ENCODE measurements at regions not wholly inside any gene's neighbourhood (a gene's known extent, or its start where the extent isn't known, plus 50 kb on each side); places are given as distances from the start of the nearest gene placed in this dataset.

- no peak overlapping the region for H3K4me3 ChIP-seq
- H3K36me3 ChIP-seq, result no peaks in the 10 kb centered on the region
- no peak for ATAC-seq
- no peak for DNase-seq
- no peak overlapping the region for H3K27ac ChIP-seq
- TF ChIP-seq CTCF (IDR thresholded peaks at IDR 0.05), result no peak
- H3K27me3 ChIP-seq, result no peaks in the 10 kb centered on the region
- peaks cover 6% of the 10 kb centered on the region for H3K9me3 ChIP-seq
- intact Hi-C loops (cut with DNase I), result no loop called here
- H3K4me1 ChIP-seq, result no peaks in the 10 kb centered on the region
Measured at GRCh38 chr2:228532233-228532632, 350.7 kb upstream of the SPHKAP start.

- Histone ChIP-seq H3K36me3 (no peaks in the 10 kb centered on the region), H3K4me1 (no peaks in the 10 kb centered on the region), H3K4me3 (no peak overlapping the region), H3K27me3 (no peaks in the 10 kb centered on the region), H3K9me3 (peaks cover 5% of the 10 kb centered on the region), H3K27ac (no peak overlapping the region)
- intact Hi-C loops (cut with DNase I), result no loop called here
- ATAC-seq (no peak), DNase-seq (no peak)
- TF ChIP-seq CTCF (IDR thresholded peaks at IDR 0.05), result no peak
Measured at GRCh38 chr2:228527197-228527881, 345.9 kb upstream of the SPHKAP start.

- Histone ChIP-seq H3K27me3 (no peaks in the 10 kb centered on the region), H3K4me1 (no peaks in the 10 kb centered on the region), H3K27ac (no peak overlapping the region), H3K4me3 (no peak overlapping the region), H3K9me3 (peaks cover 6% of the 10 kb centered on the region), H3K36me3 (no peaks in the 10 kb centered on the region)
- DNase-seq (no peak), ATAC-seq (no peak)
- intact Hi-C loops (cut with DNase I), result no loop called here
- no peak for TF ChIP-seq CTCF (IDR thresholded peaks at IDR 0.05)
Measured at GRCh38 chr2:228526687-228527086, 345.2 kb upstream of the SPHKAP start.

- Histone ChIP-seq H3K4me3 (no peak overlapping the region), H3K36me3 (no peaks in the 10 kb centered on the region), H3K9me3 (peaks cover 6% of the 10 kb centered on the region), H3K4me1 (no peaks in the 10 kb centered on the region), H3K27ac (no peak overlapping the region), H3K27me3 (no peaks in the 10 kb centered on the region)
- intact Hi-C loops (cut with DNase I), result no loop called here
- DNase-seq (no peak), ATAC-seq (no peak)
- TF ChIP-seq CTCF (IDR thresholded peaks at IDR 0.05), result no peak
Measured at GRCh38 chr2:228522977-228523376, 341.5 kb upstream of the SPHKAP start.

- no peak overlapping the region for H3K4me3 ChIP-seq
- no peaks in the 10 kb centered on the region for H3K27me3 ChIP-seq
- no peak for ATAC-seq
- H3K27ac ChIP-seq, result no peak overlapping the region
- peaks cover 6% of the 10 kb centered on the region for H3K9me3 ChIP-seq
- no peaks in the 10 kb centered on the region for H3K36me3 ChIP-seq
- DNase-seq, result no peak
- no peaks in the 10 kb centered on the region for H3K4me1 ChIP-seq
- no peak for TF ChIP-seq CTCF (IDR thresholded peaks at IDR 0.05)
- intact Hi-C loops (cut with DNase I), result no loop called here
Measured at GRCh38 chr2:228522276-228522675, 340.8 kb upstream of the SPHKAP start.

- no peaks in the 10 kb centered on the region for H3K4me1 ChIP-seq
- no peak overlapping the region for H3K4me3 ChIP-seq
- H3K27me3 ChIP-seq, result no peaks in the 10 kb centered on the region
- DNase-seq, result no peak
- no peaks in the 10 kb centered on the region for H3K36me3 ChIP-seq
- H3K9me3 ChIP-seq, result peaks cover 6% of the 10 kb centered on the region
- no peak for ATAC-seq
- no peak overlapping the region for H3K27ac ChIP-seq
- intact Hi-C loops (cut with DNase I), result no loop called here
- no peak for TF ChIP-seq CTCF (IDR thresholded peaks at IDR 0.05)
Measured at GRCh38 chr2:228519561-228519960, 338.1 kb upstream of the SPHKAP start.

Data from upper lobe of right lung (tissue), 1 donor.